ENCODE measurements at regions not wholly inside any gene's neighbourhood (a gene's known extent, or its start where the extent isn't known, plus 50 kb on each side); places are given as distances from the start of the nearest gene placed in this dataset.
"Not testable (repeated sequence)": the region's sequence is repeated elsewhere in the genome, so short reads cannot be mapped to it uniquely, and the experiment has no call there.

- no peak for DNase-seq
These were observed 319.5 kb downstream of the DOK5 start for GRCh38 chr20:54794874-54795273.

GRCh38 chr20:54794110-54794509 is 318.7 kb downstream of the DOK5 start:
- no peak for DNase-seq

DNA sequence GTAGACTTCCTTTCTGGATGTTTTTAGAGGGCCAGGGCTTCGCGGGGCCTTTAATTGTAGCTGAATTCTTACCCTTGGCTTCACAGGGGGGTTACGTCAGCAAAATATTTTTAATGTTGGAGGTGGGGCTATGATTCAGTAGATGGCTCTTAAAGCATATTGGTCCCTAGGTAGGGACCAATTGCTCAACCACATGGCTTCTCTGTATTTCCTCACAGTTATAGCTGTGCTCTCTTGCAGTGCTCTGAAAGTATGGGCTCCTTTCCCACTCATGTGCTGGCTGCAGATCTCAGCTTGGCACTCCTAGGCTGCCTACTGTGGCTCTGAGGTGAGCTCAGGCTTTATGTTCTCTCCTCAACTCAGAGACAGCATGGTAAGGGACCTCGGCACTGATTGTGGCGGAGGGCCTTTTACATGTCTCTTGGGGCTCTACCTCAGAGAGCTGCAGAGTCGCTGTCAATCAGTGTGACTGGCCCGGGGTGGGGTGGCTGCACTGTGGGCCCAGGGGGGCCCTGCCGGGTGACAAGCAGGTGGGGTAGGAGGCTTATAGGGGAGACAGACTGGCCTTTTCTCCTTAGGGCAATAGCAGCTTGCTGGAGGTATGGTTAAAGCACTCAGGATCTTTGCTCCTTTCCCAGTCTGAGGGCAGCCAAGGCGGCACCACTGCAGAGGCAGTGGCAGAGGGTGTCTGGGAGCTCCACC is 318.0 kb downstream of the DOK5 start:
- peak; percentile 8 for DNase-seq

- DNase-seq: no peak
These were observed 317.3 kb downstream of the DOK5 start for GRCh38 chr20:54792688-54793087.

DNA sequence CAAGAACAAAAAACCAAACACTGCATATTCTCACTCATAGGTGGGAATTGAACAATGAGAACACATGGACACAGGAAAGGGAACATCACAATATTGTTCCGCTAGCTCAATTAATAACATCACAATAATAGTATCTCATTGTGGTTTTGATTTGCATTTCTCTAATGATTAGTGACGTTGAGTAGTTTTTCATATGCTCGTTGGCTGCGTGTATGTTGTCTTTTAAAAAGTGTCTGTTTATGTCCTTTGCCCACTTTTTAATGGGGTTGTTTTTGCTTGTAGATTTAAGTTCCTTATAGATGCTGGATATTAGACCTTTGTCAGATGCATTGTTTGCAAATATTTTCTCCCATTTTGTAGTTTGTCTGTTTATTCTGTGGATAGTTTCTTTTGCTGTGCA is 312.9 kb downstream of the DOK5 start:
- not testable (repeated sequence) for DNase-seq

- not testable (repeated sequence) for DNase-seq
These were observed 307.4 kb downstream of the DOK5 start for GRCh38 chr20:54782758-54783157.

DNA sequence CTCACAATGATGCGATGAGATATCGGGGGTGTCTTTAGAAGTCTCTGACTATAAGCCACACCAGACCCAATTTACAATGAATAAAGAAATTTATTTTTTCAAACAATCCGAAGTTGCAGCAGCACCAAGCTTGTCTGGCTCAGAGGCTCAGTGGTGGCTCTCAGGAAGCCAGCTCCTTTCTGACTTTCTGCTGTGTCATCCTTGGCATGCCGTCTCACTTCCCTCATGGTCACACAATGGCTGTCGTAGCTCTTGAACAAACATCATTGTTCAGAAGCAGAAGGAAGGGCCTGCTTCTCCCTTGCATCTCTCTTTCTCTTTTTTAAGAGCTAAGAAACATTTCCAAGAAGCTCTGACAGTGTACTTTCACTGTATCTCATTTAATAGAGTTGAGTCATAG is 299.0 kb downstream of the DOK5 start:
- DNase-seq: no peak

DNA sequence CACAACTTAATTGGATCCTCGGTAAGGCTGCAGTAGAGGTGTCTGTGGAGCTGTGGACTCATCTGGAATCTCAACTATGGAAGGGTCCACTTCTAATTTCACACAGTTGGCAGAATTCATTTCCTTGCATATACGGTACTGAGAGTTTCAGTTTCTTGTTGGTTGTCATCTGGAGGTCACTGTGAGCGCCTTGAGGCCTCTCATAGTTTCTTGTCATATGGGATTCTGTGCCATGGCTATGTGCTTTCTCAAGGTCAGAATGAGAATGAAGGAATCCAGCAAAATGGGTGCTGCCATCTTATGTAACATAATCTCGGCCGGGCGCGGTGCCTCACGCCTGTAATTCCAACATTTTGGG is 298.2 kb downstream of the DOK5 start:
- DNase-seq: no peak

GRCh38 chr20:54772893-54773642 is 297.7 kb downstream of the DOK5 start:
- no peak for DNase-seq

GRCh38 chr20:54766483-54766882 is 291.1 kb downstream of the DOK5 start:
- no peak for DNase-seq

GRCh38 chr20:54763366-54763765 is 288.0 kb downstream of the DOK5 start:
- DNase-seq: no peak

- DNase-seq: no peak
These were observed 284.2 kb downstream of the DOK5 start for GRCh38 chr20:54759589-54759988.

GRCh38 chr20:54746796-54747195 is 271.4 kb downstream of the DOK5 start:
- DNase-seq: no peak

GRCh38 chr20:54745780-54746179 is 270.4 kb downstream of the DOK5 start:
- no peak for DNase-seq

DNA sequence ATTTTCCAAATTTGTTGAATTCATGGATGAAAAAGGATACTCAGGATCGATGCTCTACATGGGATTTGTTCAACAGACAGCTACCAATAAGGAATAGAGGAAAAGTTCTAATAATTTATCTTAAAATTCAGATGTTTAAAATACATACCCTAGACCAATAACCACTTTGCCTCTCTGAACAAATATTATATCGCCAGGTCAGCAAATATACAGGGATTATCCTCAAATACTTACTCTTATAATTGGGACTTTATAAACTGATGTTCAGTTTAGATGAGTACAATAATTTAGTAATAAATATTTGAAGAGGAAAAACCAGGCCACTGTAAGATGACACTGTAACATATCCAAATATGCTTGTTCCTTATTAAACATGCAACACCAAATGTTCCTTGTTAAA is 268.7 kb downstream of the DOK5 start:
- no peak for DNase-seq

- DNase-seq: no peak
These were observed 266.8 kb downstream of the DOK5 start for GRCh38 chr20:54742193-54742592.

GRCh38 chr20:54736421-54736820 is 261.0 kb downstream of the DOK5 start:
- no peak for DNase-seq

GRCh38 chr20:54733687-54734086 is 258.3 kb downstream of the DOK5 start:
- no peak for DNase-seq

GRCh38 chr20:54727490-54727889 is 252.1 kb downstream of the DOK5 start:
- DNase-seq: no peak

DNA sequence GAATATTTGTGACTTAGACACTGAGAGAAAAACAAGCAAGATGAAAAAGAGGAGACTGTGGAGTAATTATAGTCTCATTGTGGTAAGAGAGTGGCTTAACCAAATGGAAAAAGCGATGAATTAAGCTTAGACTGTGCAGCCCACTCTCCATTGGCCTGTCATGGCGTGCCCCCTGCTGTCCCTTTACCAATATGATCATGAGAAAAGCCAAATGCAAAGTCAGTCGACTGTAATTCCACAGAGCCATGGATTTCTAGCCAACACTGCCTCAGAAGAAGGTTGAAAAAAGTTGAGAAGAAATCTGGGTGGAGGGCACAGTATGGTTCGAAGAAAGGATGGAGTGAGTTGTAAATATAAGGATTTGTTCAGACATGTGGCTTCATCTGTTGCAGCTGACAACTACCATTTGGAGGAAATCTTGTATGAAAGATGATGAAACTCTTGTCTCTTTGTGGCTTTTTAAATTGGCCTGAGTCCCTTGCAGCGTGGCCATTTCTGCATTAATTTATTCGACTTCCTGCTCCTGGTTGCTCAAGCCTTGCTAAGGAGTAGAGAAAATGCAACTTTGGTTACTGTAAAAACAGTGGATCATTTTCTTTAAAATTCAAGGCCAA is 251.4 kb downstream of the DOK5 start:
- DNase-seq: no peak

DNA sequence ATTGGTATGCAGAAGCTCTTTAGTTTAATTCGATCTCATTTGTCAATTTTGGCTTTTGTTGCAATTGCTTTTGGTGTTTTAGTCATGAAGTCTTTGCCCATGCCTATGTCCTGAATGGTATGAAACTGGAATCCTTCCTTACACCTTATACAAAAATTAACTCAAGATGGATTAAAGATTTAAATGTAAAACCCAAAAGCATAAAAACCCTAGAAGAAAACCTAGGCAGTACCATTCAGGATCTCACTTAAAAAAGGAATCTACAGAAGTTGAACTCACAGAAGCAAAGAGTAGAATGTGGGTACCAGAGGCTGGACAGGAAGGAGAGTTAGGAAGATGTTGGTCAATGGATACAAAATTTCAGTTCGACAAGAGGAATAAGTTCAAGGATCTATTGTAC is 249.9 kb downstream of the DOK5 start:
- not testable (repeated sequence) for DNase-seq

DNA sequence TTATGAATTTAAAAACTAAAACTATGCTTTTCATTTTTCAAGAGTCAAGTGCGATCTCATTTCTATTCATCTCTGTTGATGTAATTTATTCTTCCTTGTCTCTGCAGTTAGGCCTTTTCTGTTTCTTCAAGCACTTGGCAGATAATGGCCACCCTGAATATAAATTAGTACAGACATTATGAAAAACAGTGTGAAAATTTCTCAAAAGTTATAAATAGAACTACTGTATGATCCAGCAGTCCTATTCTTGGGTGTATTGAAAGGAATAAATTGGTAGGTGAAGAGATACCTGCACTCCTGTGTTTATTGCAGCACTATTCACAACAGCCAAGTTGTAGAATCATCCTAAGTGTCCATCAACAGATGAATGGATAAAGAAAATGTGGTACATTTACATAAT is 248.3 kb downstream of the DOK5 start:
- DNase-seq: no peak

GRCh38 chr20:54717983-54718382 is 242.6 kb downstream of the DOK5 start:
- no peak for DNase-seq

- no peak for DNase-seq
These were observed 241.4 kb downstream of the DOK5 start for GRCh38 chr20:54716790-54717189.

Measured in hindlimb muscle (tissue), 1 donor.